ENCODE measurements at regions not wholly inside any gene's neighbourhood (a gene's known extent, or its start where the extent isn't known, plus 50 kb on each side); places are given as distances from the start of the nearest gene placed in this dataset.

- H3K9me3 ChIP-seq (ENCODE audit: control insufficient read depth, insufficient read depth, low read depth, low read length) = no peaks in the 10 kb centered on the region
- intact Hi-C loops (cut with micrococcal nuclease; ENCODE audit: unreplicated experiment) = no loop called here
- H3K27ac ChIP-seq (ENCODE audit: low read length) = no peak overlapping the region
- ATAC-seq (no peak), DNase-seq (ENCODE audit: low read depth, low spot score) (no peak)
- no peak overlapping the region for H3K4me3 ChIP-seq (ENCODE audit: low read depth in 2 of 2, low read length in 2 of 2)
- H3K4me1 ChIP-seq (ENCODE audit: control insufficient read depth, insufficient read depth, low read length) = no peaks in the 10 kb centered on the region
- no peaks in the 10 kb centered on the region for H3K27me3 ChIP-seq (ENCODE audit: control insufficient read depth, insufficient read depth, low read length)
- POLR2A ChIA-PET = no interaction called here
- in situ Hi-C loops (cut with HindIII; ENCODE audit: low pct_unique_long_range_greater_than_20kb, low sequenced_read_pairs) = no loop called here
- TF ChIP-seq POLR2AphosphoS5 (IDR thresholded peaks at IDR 0.05; ENCODE audit: low read depth, low read length) (no peak), CTCF (IDR thresholded peaks at IDR 0.05) (no peak), REST (IDR thresholded peaks at IDR 0.05; ENCODE audit: insufficient read depth in 1 of 2, low read depth in 2 of 2, low read length in 1 of 2) (no peak), TCF7L2 (IDR thresholded peaks at IDR 0.05; ENCODE audit: low read depth, low read length) (no peak), SIN3A (IDR thresholded peaks at IDR 0.05; ENCODE audit: borderline replicate concordance, insufficient read depth, low read depth, low read length) (no peak)
- no peaks in the 10 kb centered on the region for H3K36me3 ChIP-seq (ENCODE audit: control insufficient read depth, insufficient read depth, low read length)
- CTCF ChIA-PET = no interaction called here
- BruUV-seq (replicated peaks) = no TSS peak
Measured at GRCh38 chr18:10018289-10018688, 104.5 kb downstream of the VAPA start.

GRCh38 chr18:10020171-10020570, 106.4 kb downstream of the VAPA start:
- in situ Hi-C loops (cut with HindIII; ENCODE audit: low pct_unique_long_range_greater_than_20kb, low sequenced_read_pairs) = no loop called here
- Histone ChIP-seq H3K27ac (ENCODE audit: low read length) (no peak overlapping the region), H3K27me3 (ENCODE audit: control insufficient read depth, insufficient read depth, low read length) (no peaks in the 10 kb centered on the region), H3K4me3 (ENCODE audit: low read depth in 2 of 2, low read length in 2 of 2) (no peak overlapping the region), H3K4me1 (ENCODE audit: control insufficient read depth, insufficient read depth, low read length) (no peaks in the 10 kb centered on the region), H3K9me3 (ENCODE audit: control insufficient read depth, insufficient read depth, low read depth, low read length) (no peaks in the 10 kb centered on the region), H3K36me3 (ENCODE audit: control insufficient read depth, insufficient read depth, low read length) (no peaks in the 10 kb centered on the region)
- intact Hi-C loops (cut with micrococcal nuclease; ENCODE audit: unreplicated experiment) = no loop called here
- TF ChIP-seq REST (IDR thresholded peaks at IDR 0.05; ENCODE audit: insufficient read depth in 1 of 2, low read depth in 2 of 2, low read length in 1 of 2) (no peak), POLR2AphosphoS5 (IDR thresholded peaks at IDR 0.05; ENCODE audit: low read depth, low read length) (no peak), TCF7L2 (IDR thresholded peaks at IDR 0.05; ENCODE audit: low read depth, low read length) (no peak), CTCF (IDR thresholded peaks at IDR 0.05) (no peak), SIN3A (IDR thresholded peaks at IDR 0.05; ENCODE audit: borderline replicate concordance, insufficient read depth, low read depth, low read length) (no peak)
- BruUV-seq (replicated peaks) = no TSS peak
- CTCF ChIA-PET = no interaction called here
- POLR2A ChIA-PET = no interaction called here
- no peak for DNase-seq (ENCODE audit: low read depth, low spot score)
- no peak for ATAC-seq

Data from Panc1 (cell line).